ENCODE measurements at regions not wholly inside any gene's neighbourhood (a gene's known extent, or its start where the extent isn't known, plus 50 kb on each side); places are given as distances from the start of the nearest gene placed in this dataset.

DNA sequence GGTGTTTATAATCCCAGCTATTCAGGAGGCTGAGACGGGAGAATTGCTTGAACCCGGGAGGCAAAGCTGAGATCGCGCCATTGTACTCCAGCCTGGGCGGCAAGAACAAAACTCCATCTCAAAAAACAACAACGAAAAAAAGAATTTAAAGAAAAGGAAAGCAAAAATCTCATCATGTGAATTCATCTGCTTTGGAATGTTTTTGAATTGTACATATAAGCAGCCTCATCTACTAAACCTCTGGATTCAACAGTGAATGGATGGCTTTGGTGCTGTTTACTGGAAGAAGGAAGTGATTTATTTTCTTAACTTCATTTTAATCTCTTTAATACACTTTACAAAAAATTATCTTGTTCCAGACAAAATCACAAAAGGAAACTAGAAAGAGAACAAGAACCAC is 51.8 kb upstream of the PNRC1 start:
- TF ChIP-seq, protein P1, sequence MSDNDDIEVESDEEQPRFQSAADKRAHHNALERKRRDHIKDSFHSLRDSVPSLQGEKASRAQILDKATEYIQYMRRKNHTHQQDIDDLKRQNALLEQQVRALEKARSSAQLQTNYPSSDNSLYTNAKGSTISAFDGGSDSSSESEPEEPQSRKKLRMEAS (IDR thresholded peaks at IDR 0.05): no peak
- TF ChIP-seq TEAD4 (IDR thresholded peaks at IDR 0.05): no peak
- TF ChIP-seq, protein P2, sequence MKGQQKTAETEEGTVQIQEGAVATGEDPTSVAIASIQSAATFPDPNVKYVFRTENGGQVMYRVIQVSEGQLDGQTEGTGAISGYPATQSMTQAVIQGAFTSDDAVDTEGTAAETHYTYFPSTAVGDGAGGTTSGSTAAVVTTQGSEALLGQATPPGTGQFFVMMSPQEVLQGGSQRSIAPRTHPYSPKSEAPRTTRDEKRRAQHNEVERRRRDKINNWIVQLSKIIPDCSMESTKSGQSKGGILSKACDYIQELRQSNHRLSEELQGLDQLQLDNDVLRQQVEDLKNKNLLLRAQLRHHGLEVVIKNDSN (IDR thresholded peaks at IDR 0.05): no peak
- no peak for TF ChIP-seq TCF12 (IDR thresholded peaks at IDR 0.05; ENCODE audit: low read depth)
- no peak for TF ChIP-seq EP300 (IDR thresholded peaks at IDR 0.05; ENCODE audit: borderline replicate concordance)
- TF ChIP-seq CEBPB (IDR thresholded peaks at IDR 0.05): no peak
- no peak for TF ChIP-seq EGR1 (IDR thresholded peaks at IDR 0.05)
- TF ChIP-seq, protein P3, sequence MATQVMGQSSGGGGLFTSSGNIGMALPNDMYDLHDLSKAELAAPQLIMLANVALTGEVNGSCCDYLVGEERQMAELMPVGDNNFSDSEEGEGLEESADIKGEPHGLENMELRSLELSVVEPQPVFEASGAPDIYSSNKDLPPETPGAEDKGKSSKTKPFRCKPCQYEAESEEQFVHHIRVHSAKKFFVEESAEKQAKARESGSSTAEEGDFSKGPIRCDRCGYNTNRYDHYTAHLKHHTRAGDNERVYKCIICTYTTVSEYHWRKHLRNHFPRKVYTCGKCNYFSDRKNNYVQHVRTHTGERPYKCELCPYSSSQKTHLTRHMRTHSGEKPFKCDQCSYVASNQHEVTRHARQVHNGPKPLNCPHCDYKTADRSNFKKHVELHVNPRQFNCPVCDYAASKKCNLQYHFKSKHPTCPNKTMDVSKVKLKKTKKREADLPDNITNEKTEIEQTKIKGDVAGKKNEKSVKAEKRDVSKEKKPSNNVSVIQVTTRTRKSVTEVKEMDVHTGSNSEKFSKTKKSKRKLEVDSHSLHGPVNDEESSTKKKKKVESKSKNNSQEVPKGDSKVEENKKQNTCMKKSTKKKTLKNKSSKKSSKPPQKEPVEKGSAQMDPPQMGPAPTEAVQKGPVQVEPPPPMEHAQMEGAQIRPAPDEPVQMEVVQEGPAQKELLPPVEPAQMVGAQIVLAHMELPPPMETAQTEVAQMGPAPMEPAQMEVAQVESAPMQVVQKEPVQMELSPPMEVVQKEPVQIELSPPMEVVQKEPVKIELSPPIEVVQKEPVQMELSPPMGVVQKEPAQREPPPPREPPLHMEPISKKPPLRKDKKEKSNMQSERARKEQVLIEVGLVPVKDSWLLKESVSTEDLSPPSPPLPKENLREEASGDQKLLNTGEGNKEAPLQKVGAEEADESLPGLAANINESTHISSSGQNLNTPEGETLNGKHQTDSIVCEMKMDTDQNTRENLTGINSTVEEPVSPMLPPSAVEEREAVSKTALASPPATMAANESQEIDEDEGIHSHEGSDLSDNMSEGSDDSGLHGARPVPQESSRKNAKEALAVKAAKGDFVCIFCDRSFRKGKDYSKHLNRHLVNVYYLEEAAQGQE (IDR thresholded peaks at IDR 0.05; ENCODE audit: low read depth): no peak
- no peak for TF ChIP-seq FOXM1 (IDR thresholded peaks at IDR 0.05; ENCODE audit: borderline replicate concordance, low read depth)
- no peak for TF ChIP-seq YY1 (IDR thresholded peaks at IDR 0.05; ENCODE audit: low read depth)
- TF ChIP-seq NFIC (IDR thresholded peaks at IDR 0.05): no peak
- TF ChIP-seq CREB1 (IDR thresholded peaks at IDR 0.05; ENCODE audit: low read depth): no peak
- no peak for TF ChIP-seq ZBTB7A (IDR thresholded peaks at IDR 0.05; ENCODE audit: low read depth)
- TF ChIP-seq RAD21 (IDR thresholded peaks at IDR 0.05; ENCODE audit: low read depth): no peak
- TF ChIP-seq TAF1 (IDR thresholded peaks at IDR 0.05; ENCODE audit: low read depth): no peak

DNA sequence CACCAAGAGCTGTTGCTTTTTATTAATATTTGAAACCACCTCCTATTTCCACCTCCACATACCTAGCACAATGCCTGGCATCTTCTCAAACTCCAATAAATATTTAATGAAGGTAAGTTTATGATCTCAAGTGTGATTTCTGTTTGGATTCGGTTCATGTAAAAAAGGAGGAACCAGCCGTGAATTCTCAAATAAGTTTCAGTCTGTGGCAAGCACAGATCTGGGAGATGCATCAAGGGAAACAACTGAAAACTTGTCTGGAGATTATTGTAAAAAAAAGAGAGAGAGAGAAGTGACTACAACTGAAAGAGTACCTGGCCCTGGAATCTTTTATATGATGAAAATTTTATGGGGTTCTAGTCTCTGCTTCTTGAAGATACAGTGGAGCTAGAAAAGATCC is 52.8 kb upstream of the PNRC1 start:
- TF ChIP-seq FOXM1 (IDR thresholded peaks at IDR 0.05; ENCODE audit: borderline replicate concordance, low read depth) (no peak), YY1 (IDR thresholded peaks at IDR 0.05; ENCODE audit: low read depth) (no peak), TEAD4 (IDR thresholded peaks at IDR 0.05) (no peak), RAD21 (IDR thresholded peaks at IDR 0.05; ENCODE audit: low read depth) (no peak), CREB1 (IDR thresholded peaks at IDR 0.05; ENCODE audit: low read depth) (no peak), CEBPB (IDR thresholded peaks at IDR 0.05) (no peak), ZBTB7A (IDR thresholded peaks at IDR 0.05; ENCODE audit: low read depth) (no peak)
- TF ChIP-seq, protein P1 (IDR thresholded peaks at IDR 0.05): no peak
- TF ChIP-seq, protein P2 (IDR thresholded peaks at IDR 0.05): no peak

DNA sequence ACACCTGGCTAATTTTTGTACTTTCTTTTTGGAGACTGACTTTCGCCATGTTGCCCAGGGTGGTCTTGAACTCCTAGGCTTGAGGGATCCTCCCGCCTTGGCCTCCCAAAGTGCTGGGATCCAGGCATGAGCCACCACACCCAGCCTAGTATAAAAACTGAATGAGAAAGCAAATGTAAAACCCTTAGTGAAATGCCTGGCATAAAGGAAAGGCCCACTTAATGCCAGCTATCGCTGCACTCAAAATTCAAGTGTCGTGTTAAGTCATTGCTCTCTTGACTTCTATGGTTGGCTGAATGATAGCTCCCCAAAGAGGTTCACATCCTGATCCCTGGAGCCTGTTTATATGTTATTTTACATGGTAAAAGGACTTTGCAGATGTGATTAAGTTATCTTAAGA is 54.4 kb upstream of the PNRC1 start:
- TF ChIP-seq EP300 (IDR thresholded peaks at IDR 0.05; ENCODE audit: borderline replicate concordance) (no peak), TEAD4 (IDR thresholded peaks at IDR 0.05) (no peak), TCF12 (IDR thresholded peaks at IDR 0.05; ENCODE audit: low read depth) (no peak), YY1 (IDR thresholded peaks at IDR 0.05; ENCODE audit: low read depth) (no peak), EGR1 (IDR thresholded peaks at IDR 0.05) (no peak), CEBPB (IDR thresholded peaks at IDR 0.05) (no peak), TAF1 (IDR thresholded peaks at IDR 0.05; ENCODE audit: low read depth) (no peak), NFIC (IDR thresholded peaks at IDR 0.05) (no peak)
- TF ChIP-seq, protein P3 (IDR thresholded peaks at IDR 0.05; ENCODE audit: low read depth): no peak
- TF ChIP-seq, protein P1 (IDR thresholded peaks at IDR 0.05): no peak

DNA sequence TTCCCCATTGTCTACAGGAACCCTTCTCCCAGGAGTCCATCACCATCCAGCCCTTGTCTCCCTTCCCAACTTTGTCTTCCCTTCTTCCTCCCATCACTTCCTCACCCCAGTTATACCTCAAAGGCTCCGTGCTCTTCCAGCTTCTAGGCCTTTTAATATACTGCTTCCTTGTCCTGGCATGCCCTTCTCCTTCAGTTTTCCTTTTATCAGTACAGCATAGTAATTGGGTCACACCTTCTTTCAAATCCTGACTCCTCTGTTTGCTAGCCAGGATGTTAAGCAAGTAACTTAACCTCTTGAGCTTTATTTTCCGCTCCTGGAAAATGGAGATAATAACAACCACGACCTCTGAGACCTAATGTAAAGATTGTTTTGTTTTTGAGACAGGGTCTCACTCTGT is 54.9 kb upstream of the PNRC1 start:
- TF ChIP-seq TEAD4 (IDR thresholded peaks at IDR 0.05): no peak
- no peak for TF ChIP-seq FOXM1 (IDR thresholded peaks at IDR 0.05; ENCODE audit: borderline replicate concordance, low read depth)
- TF ChIP-seq, protein P1 (IDR thresholded peaks at IDR 0.05): no peak
- TF ChIP-seq CREB1 (IDR thresholded peaks at IDR 0.05; ENCODE audit: low read depth): no peak
- TF ChIP-seq RAD21 (IDR thresholded peaks at IDR 0.05; ENCODE audit: low read depth): no peak
- TF ChIP-seq CEBPB (IDR thresholded peaks at IDR 0.05): no peak
- TF ChIP-seq, protein P2 (IDR thresholded peaks at IDR 0.05): no peak
- TF ChIP-seq NFIC (IDR thresholded peaks at IDR 0.05): no peak
- no peak for TF ChIP-seq EP300 (IDR thresholded peaks at IDR 0.05; ENCODE audit: borderline replicate concordance)
- TF ChIP-seq EGR1 (IDR thresholded peaks at IDR 0.05): no peak
- TF ChIP-seq, protein P3 (IDR thresholded peaks at IDR 0.05; ENCODE audit: low read depth): no peak
